Pancreas (tissue), 10 donors: ENCODE measurements at regions not wholly inside any gene's neighbourhood (a gene's known extent, or its start where the extent isn't known, plus 50 kb on each side); places are given as distances from the start of the nearest gene placed in this dataset.

Experiments used
- ATAC-seq, 4 donors: fragments of 200-7000 bp; cut with Tn5 transposase; one replicate each; pipeline versions ENCODE4 v1.8.0 to v1.9.1; 2020; ENCODE audit warnings: mild to moderate bottlenecking in 4 of 4, moderate library complexity in 4 of 4
- DNase-seq, 6 donors: peaks; one replicate each; pipeline ENCODE4 v3.0.0-alpha.2; 2020
- FAIRE-seq: peaks from 2 replicates; lab custom pipeline; 2012; peaks lifted over from hg19 to GRCh38; lab: Jason Lieb, UNC
- H3K27ac ChIP-seq, 4 donors: fragments of 200-600 bp; sonication (generic); 1 replicate in 3 of 4; 2 replicates in 1 of 4; pipeline versions ENCODE4 v1.5.0 to v1.8.0; 2020
- H3K27me3 ChIP-seq, 4 donors: fragments of 200-600 bp; one replicate each; pipeline ENCODE4 v1.8.0; 2021
- H3K36me3 ChIP-seq, 3 donors: fragments of 200-600 bp; sonication (generic) in 1 of 3; one replicate each; pipeline versions ENCODE4 v1.5.0 to v1.8.0; 2020 to 2021
- H3K4me1 ChIP-seq, 3 donors: fragments of 200-600 bp; one replicate each; pipeline ENCODE4 v1.8.0; 2021
- H3K4me3 ChIP-seq, 4 donors: fragments of 200-600 bp; sonication (generic) in 2 of 4; one replicate each; pipeline versions ENCODE4 v1.5.0 to v1.8.0; 2020 to 2021
- H3K9me3 ChIP-seq, 4 donors: fragments of 200-600 bp; one replicate each; pipeline ENCODE4 v1.8.0; 2021
- CTCF ChIP-seq, 4 donors: fragments of 200-600 bp; sonication (generic) in 3 of 4; IDR thresholded peaks; one replicate each; pipeline versions ENCODE4 v1.5.0 to v1.8.0; 2021; ENCODE audit warnings: antibody characterized with exemption in 4 of 4
- WGBS, 2 donors: extraction: QIAGEN DNeasy Blood & Tissue Kit; methylation state at CpG; one replicate each; pipeline ENCODE4 v1.1.7; 2013; 5-methylcytosine and 5-hydroxymethylcytosine counted together
- intact Hi-C, 3 donors: fragments of 100-400 bp; cut with DNase I; formaldehyde crosslinking; loops; one replicate each; pipeline versions ENCODE4 v1.11.1 to v1.14.2; 2022
- donor health status: healthy with polysubstance abuse.
- donor health status: DM: no; HTN: no; CAD: no; lungs with moderate emphysema.
- donor health status: DM: no; HTN: no; CAD: no.
- donor health status: control.
- donor health status: control.
- donor health status: Bipolar disorder and iron deficiency.
- donor health status: DM: yes; HTN: yes; CAD: no.
- donor health status: DM: no; HTN: no; CAD: no.
- donor health status: DM: no; HTN: no; CAD: no.
- donor health status: DM: yes; HTN: yes; CAD: no.

GRCh38 chr4:177012918-177013545 lies 220.3 kb upstream of the VEGFC start:
- Histone ChIP-seq H3K36me3 (no peaks in the 10 kb centered on the region), H3K4me1 (no peaks in the 10 kb centered on the region), H3K27ac (no peak overlapping the region), H3K9me3 (no peaks in the 10 kb centered on the region), H3K4me3 (no peak overlapping the region), H3K27me3 (no peaks in the 10 kb centered on the region)
- WGBS, 2 donors = 68 to 84% methylated on average over 1 of the region's 1 CpG
- DNase-seq (no peak), ATAC-seq (no peak), FAIRE-seq (no peak)
- TF ChIP-seq CTCF (IDR thresholded peaks at IDR 0.05) = no peak
- intact Hi-C loops = no loop called here

- WGBS, 2 donors = 31 to 50% methylated on average over 1 of the region's 1 CpG
- intact Hi-C loops = no loop called here
- no peak for FAIRE-seq
Observed at GRCh38 chr4:177016541-177017141, 223.9 kb upstream of the VEGFC start.

GRCh38 chr4:177023951-177024350 lies 231.2 kb upstream of the VEGFC start:
- Histone ChIP-seq H3K9me3 (no peaks in the 10 kb centered on the region), H3K4me1 (no peaks in the 10 kb centered on the region), H3K4me3 (no peak overlapping the region), H3K36me3 (no peaks in the 10 kb centered on the region), H3K27me3 (no peaks in the 10 kb centered on the region), H3K27ac (no peak overlapping the region)
- intact Hi-C loops = no loop called here
- TF ChIP-seq CTCF (IDR thresholded peaks at IDR 0.05) = no peak
- ATAC-seq = no peak
- no peak for FAIRE-seq
- WGBS, 2 donors = 58 to 62% methylated on average over 3 of the region's 3 CpGs
- DNase-seq = no peak

More at GRCh38 chr4:177016541-177017141, 223.9 kb upstream of the VEGFC start:
- Histone ChIP-seq H3K9me3 (no peaks in the 10 kb centered on the region), H3K27ac (no peak overlapping the region), H3K27me3 (no peaks in the 10 kb centered on the region), H3K4me3 (no peak overlapping the region), H3K36me3 (no peaks in the 10 kb centered on the region), H3K4me1 (no peaks in the 10 kb centered on the region)
- ATAC-seq (no peak), DNase-seq (no peak)
- TF ChIP-seq CTCF (IDR thresholded peaks at IDR 0.05) = no peak

- Histone ChIP-seq H3K27ac (no peak overlapping the region), H3K4me3 (no peak overlapping the region), H3K36me3 (no peaks in the 10 kb centered on the region), H3K4me1 (no peaks in the 10 kb centered on the region), H3K9me3 (no peaks in the 10 kb centered on the region), H3K27me3 (no peaks in the 10 kb centered on the region)
- ATAC-seq = no peak
- DNase-seq = no peak
- 30 to 39% methylated on average over 1 of the region's 1 CpG for WGBS, 2 donors
- no peak for FAIRE-seq
- no peak for TF ChIP-seq CTCF (IDR thresholded peaks at IDR 0.05)
- intact Hi-C loops = no loop called here
Observed at GRCh38 chr4:177032341-177032740, 239.6 kb upstream of the VEGFC start.

GRCh38 chr4:177033135-177033534 lies 240.4 kb upstream of the VEGFC start:
- ATAC-seq = no peak
- WGBS, 2 donors = 46 to 65% methylated on average over 3 of the region's 3 CpGs
- intact Hi-C loops = no loop called here

More at GRCh38 chr4:177033135-177033534, 240.4 kb upstream of the VEGFC start:
- no peak overlapping the region for H3K27ac ChIP-seq
- no peak overlapping the region for H3K4me3 ChIP-seq
- no peaks in the 10 kb centered on the region for H3K4me1 ChIP-seq
- DNase-seq = no peak
- no peaks in the 10 kb centered on the region for H3K9me3 ChIP-seq
- no peaks in the 10 kb centered on the region for H3K36me3 ChIP-seq
- no peak for TF ChIP-seq CTCF (IDR thresholded peaks at IDR 0.05)
- FAIRE-seq = no peak
- no peaks in the 10 kb centered on the region for H3K27me3 ChIP-seq
